ENCODE measurements at regions not wholly inside any gene's neighbourhood (a gene's known extent, or its start where the extent isn't known, plus 50 kb on each side); places are given as distances from the start of the nearest gene placed in this dataset.

DNA sequence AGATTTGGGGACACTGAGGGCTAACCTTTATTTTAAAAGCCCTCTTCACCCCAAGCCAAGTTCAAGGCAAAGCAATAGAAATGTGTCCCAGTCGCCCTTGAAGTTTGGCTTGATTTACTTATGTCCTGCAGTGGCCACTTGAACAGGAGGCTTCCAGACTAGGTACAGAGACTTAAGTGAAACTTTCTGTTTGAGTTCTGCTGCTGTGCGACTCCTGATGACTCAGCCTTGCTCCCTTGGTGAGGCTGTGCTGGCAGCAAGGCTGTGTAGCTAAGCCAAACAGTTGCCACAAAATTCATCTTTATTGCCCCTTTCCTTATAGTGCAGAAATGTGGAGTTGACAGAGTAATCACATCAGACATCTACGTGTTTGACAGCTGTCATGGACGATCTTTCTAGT, 68.8 kb upstream of the NTRK2 start (continued):
- TF ChIP-seq SOX13 (IDR thresholded peaks at IDR 0.05) (no peak), SOX13 (CRISPR knock-in tag; conservative IDR thresholded peaks at IDR 0.05 in 1 of 2, IDR thresholded peaks at IDR 0.05 in 1 of 2) (no peak)

DNA sequence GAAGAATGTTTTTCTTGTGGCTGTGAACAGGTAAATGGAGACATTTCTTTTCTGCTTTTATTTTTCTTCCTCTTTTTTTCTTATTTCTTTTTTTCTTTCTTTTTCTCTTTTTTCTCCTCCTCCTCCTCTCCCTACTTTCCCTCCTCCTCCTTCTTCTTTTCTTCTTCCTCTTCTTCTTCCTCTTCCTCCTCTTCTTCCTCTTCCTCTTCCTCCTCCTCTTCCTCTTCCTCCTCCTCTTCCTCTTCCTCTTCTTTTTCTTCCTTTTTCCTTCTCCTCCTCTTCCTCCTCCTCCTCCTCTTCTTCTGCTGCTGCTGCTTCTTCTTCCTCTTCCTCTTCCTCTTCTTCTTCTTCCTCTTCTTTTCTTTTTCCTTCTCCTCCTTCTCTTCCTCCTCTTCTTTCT, 65.3 kb upstream of the NTRK2 start:
- Histone ChIP-seq H3K4me3 (replicated peaks in 1 of 3; ENCODE audit: insufficient read depth in 1 of 3, low read depth in 2 of 3, low read length in 3 of 3) (no peak overlapping the region), H4K20me1 (ENCODE audit: insufficient read depth, low read length) (no peaks in the 10 kb centered on the region), H3K9me3 (ENCODE audit: low read length) (no peaks in the 10 kb centered on the region), H3K4me1 (ENCODE audit: insufficient read depth, low read length) (no peaks in the 10 kb centered on the region), H3K4me2 (ENCODE audit: low read depth, low read length) (no peak overlapping the region), H3K27ac (ENCODE audit: extremely low read length, insufficient read depth, low read length) (no peak overlapping the region), H3K36me3 (replicated peaks in 1 of 2; ENCODE audit: control insufficient read depth in 1 of 2, insufficient read depth in 2 of 2, low read length in 2 of 2) (no peaks in the 10 kb centered on the region), H3K9ac (ENCODE audit: insufficient read depth, low read depth, low read length) (no peak overlapping the region), H3K27me3 (ENCODE audit: control insufficient read depth in 1 of 2, insufficient read depth in 2 of 2, low read length in 2 of 2) (peaks cover 2 to 12% of the 10 kb centered on the region in 2 experiments; a peak in 2 of 5 replicates), H3K79me2 (ENCODE audit: insufficient read depth, low read length) (no peaks in the 10 kb centered on the region), H2AFZ (ENCODE audit: low read length) (no peak overlapping the region)
- in situ Hi-C loops (cut with HindIII; ENCODE audit: extremely low pct_ligation_motif_present, low pct_unique_long_range_greater_than_20kb) (no loop called here), intact Hi-C loops (cut with micrococcal nuclease; ENCODE audit: unreplicated experiment) (no loop called here)
- DNase-seq (ENCODE audit: low spot score) = no peak
- TF ChIP-seq ISL2 (CRISPR knock-in tag; IDR thresholded peaks at IDR 0.05) = no peak
- no peak for TF ChIP-seq ZNF333 (CRISPR knock-in tag; IDR thresholded peaks at IDR 0.05; ENCODE audit: borderline replicate concordance)
- TF ChIP-seq ZNF652 (CRISPR knock-in tag; IDR thresholded peaks at IDR 0.05; ENCODE audit: borderline replicate concordance, low read depth) = no peak
- no peak for TF ChIP-seq ZNF207 (IDR thresholded peaks at IDR 0.05; ENCODE audit: borderline replicate concordance)
- TF ChIP-seq ZNF12 (CRISPR knock-in tag; IDR thresholded peaks at IDR 0.05) = no peak
- FAIRE-seq = no peak
- no TSS peak for BruUV-seq (replicated peaks)
- ATAC-seq = no peak
- ChIA-PET CTCF (ENCODE audit: low intra/inter-chr PET ratio, low total read pairs) (no interaction called here), POLR2A (no interaction called here)

DNA sequence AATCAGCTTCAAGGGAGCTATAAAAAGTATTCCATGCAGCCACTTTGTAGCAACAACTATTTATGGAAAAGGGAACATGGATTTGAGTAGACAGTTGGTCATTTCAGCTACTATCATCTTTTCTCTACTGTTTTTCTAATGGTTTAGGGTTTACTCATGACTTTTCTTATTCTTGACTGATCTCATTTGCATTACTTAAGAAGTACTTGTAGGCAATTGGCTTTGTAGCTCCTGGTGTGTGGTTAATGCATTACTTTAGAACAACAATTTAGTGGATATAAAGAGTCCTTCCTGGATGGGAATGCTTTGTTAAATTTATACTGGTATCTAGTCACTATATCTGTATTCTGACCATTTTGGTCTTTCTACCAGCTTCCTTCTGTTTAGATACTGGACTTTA, 59.8 kb upstream of the NTRK2 start:
- no peaks in the 10 kb centered on the region for H3K9me3 ChIP-seq (ENCODE audit: low read length)
- no peak overlapping the region for H2AFZ ChIP-seq (ENCODE audit: low read length)
- ChIA-PET CTCF (ENCODE audit: low intra/inter-chr PET ratio, low total read pairs) (no interaction called here), POLR2A (no interaction called here)
- BruUV-seq (replicated peaks) = no TSS peak
- H3K79me2 ChIP-seq (ENCODE audit: insufficient read depth, low read length) = no peaks in the 10 kb centered on the region
- no peaks in the 10 kb centered on the region for H4K20me1 ChIP-seq (ENCODE audit: insufficient read depth, low read length)
- H3K36me3 ChIP-seq (replicated peaks in 1 of 2; ENCODE audit: control insufficient read depth in 1 of 2, insufficient read depth in 2 of 2, low read length in 2 of 2) = no peaks in the 10 kb centered on the region
- no peaks in the 10 kb centered on the region for H3K4me1 ChIP-seq (ENCODE audit: insufficient read depth, low read length)
- H3K4me2 ChIP-seq (ENCODE audit: low read depth, low read length) = no peak overlapping the region
- no peak overlapping the region for H3K4me3 ChIP-seq (replicated peaks in 1 of 3; ENCODE audit: insufficient read depth in 1 of 3, low read depth in 2 of 3, low read length in 3 of 3)
- ATAC-seq (no peak), DNase-seq (ENCODE audit: low spot score) (no peak), FAIRE-seq (no peak)
- in situ Hi-C loops (cut with HindIII; ENCODE audit: extremely low pct_ligation_motif_present, low pct_unique_long_range_greater_than_20kb) (no loop called here), intact Hi-C loops (cut with micrococcal nuclease; ENCODE audit: unreplicated experiment) (no loop called here)
- H3K9ac ChIP-seq (ENCODE audit: insufficient read depth, low read depth, low read length) = no peak overlapping the region
- no peaks in the 10 kb centered on the region for H3K27me3 ChIP-seq (ENCODE audit: control insufficient read depth in 1 of 2, insufficient read depth in 2 of 2, low read length in 2 of 2)
- TF ChIP-seq CEBPG (CRISPR knock-in tag; IDR thresholded peaks at IDR 0.05) = no peak
- TF ChIP-seq, protein P1, sequence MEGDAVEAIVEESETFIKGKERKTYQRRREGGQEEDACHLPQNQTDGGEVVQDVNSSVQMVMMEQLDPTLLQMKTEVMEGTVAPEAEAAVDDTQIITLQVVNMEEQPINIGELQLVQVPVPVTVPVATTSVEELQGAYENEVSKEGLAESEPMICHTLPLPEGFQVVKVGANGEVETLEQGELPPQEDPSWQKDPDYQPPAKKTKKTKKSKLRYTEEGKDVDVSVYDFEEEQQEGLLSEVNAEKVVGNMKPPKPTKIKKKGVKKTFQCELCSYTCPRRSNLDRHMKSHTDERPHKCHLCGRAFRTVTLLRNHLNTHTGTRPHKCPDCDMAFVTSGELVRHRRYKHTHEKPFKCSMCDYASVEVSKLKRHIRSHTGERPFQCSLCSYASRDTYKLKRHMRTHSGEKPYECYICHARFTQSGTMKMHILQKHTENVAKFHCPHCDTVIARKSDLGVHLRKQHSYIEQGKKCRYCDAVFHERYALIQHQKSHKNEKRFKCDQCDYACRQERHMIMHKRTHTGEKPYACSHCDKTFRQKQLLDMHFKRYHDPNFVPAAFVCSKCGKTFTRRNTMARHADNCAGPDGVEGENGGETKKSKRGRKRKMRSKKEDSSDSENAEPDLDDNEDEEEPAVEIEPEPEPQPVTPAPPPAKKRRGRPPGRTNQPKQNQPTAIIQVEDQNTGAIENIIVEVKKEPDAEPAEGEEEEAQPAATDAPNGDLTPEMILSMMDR (CRISPR knock-in tag; IDR thresholded peaks at IDR 0.05) = no peak
- no peak for TF ChIP-seq ZNF724P (CRISPR knock-in tag; IDR thresholded peaks at IDR 0.05; ENCODE audit: borderline replicate concordance)
- TF ChIP-seq, protein P2, sequence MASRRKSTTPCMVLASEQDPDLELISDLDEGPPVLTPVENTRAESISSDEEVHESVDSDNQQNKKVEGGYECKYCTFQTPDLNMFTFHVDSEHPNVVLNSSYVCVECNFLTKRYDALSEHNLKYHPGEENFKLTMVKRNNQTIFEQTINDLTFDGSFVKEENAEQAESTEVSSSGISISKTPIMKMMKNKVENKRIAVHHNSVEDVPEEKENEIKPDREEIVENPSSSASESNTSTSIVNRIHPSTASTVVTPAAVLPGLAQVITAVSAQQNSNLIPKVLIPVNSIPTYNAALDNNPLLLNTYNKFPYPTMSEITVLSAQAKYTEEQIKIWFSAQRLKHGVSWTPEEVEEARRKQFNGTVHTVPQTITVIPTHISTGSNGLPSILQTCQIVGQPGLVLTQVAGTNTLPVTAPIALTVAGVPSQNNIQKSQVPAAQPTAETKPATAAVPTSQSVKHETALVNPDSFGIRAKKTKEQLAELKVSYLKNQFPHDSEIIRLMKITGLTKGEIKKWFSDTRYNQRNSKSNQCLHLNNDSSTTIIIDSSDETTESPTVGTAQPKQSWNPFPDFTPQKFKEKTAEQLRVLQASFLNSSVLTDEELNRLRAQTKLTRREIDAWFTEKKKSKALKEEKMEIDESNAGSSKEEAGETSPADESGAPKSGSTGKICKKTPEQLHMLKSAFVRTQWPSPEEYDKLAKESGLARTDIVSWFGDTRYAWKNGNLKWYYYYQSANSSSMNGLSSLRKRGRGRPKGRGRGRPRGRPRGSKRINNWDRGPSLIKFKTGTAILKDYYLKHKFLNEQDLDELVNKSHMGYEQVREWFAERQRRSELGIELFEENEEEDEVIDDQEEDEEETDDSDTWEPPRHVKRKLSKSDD (CRISPR knock-in tag; IDR thresholded peaks at IDR 0.05; ENCODE audit: low read depth) = no peak
- no peak for TF ChIP-seq ZNF234 (CRISPR knock-in tag; conservative IDR thresholded peaks at IDR 0.05)
- TF ChIP-seq NCOA2 (CRISPR knock-in tag; IDR thresholded peaks at IDR 0.05) = no peak
- TF ChIP-seq MBNL3 (CRISPR knock-in tag; conservative IDR thresholded peaks at IDR 0.05) = no peak
- no peak for TF ChIP-seq NFE2L1 (CRISPR knock-in tag; IDR thresholded peaks at IDR 0.05; ENCODE audit: borderline replicate concordance)
- TF ChIP-seq ZNF24 (IDR thresholded peaks at IDR 0.05) = no peak
- H3K27ac ChIP-seq (ENCODE audit: extremely low read length, insufficient read depth, low read length) = no peak overlapping the region

Data from HepG2 (cell line).